SK-N-SH (cell line): ENCODE measurements at regions not wholly inside any gene's neighbourhood (a gene's known extent, or its start where the extent isn't known, plus 50 kb on each side); places are given as distances from the start of the nearest gene placed in this dataset.

ENCODE experiments used
- CTCF ChIA-PET: fragments of 300-600, 350-600 bp; formaldehyde crosslinking; extraction: SDS; loops from one replicate; lab custom pipeline; 2021; lab: Yijun Ruan, JAX
- POLR2A ChIA-PET: fragments of 350-600 bp; sonication (Branson Sonifier 250); formaldehyde crosslinking; extraction: SDS; loops from one replicate; lab custom pipeline; 2020; ENCODE audit warnings: antibody characterized with exemption, inconsistent platforms; lab: Yijun Ruan, JAX
- DNase-seq: peaks from one replicate; pipeline ENCODE4 v3.0.0; 2012
- H2AFZ ChIP-seq: fragments of 200-600 bp; sonication (generic); 2 replicates; pipeline ENCODE4 v1.8.1; 2016; ENCODE audit warnings: antibody characterized with exemption, mild to moderate bottlenecking, low read depth
- H3F3A ChIP-seq: fragments of 200-600 bp; sonication (generic); replicated peaks from 2 replicates; pipeline ENCODE3; 2016; ENCODE audit warnings: antibody characterized with exemption, mild to moderate bottlenecking; ENCODE audit not compliant: insufficient read depth
- H3K27ac ChIP-seq, 2 experiments: fragments of 200-500 bp in 1 of 2; fragments of 200-600 bp in 1 of 2; sonication (Bioruptor generic) in 1 of 2; sonication (generic), shearing (Covaris generic) in 1 of 2; 2 replicates each; pipeline versions ENCODE4 v1.5.1 to v1.6.1; 2014 to 2016; ENCODE audit warnings: low read depth in 2 of 2, inconsistent platforms in 1 of 2, low read length in 1 of 2, mild to moderate bottlenecking in 1 of 2, mixed read lengths in 1 of 2
- H3K27me3 ChIP-seq: fragments of 200-600 bp; sonication (generic), shearing (Covaris generic); 2 replicates; pipeline ENCODE4 v1.6.1; 2016; ENCODE audit warnings: mixed run types; ENCODE audit not compliant: insufficient read depth
- H3K36me3 ChIP-seq, 2 experiments: fragments of 200-500 bp in 1 of 2; fragments of 200-600 bp in 1 of 2; sonication (Bioruptor generic) in 1 of 2; sonication (generic) in 1 of 2; replicated peaks in 1 of 2; 2 replicates each; pipeline versions ENCODE3 to v1.5.1; 2014 to 2016; ENCODE audit warnings: low read length in 1 of 2, mild to moderate bottlenecking in 1 of 2; ENCODE audit not compliant: insufficient read depth in 2 of 2, control insufficient read depth in 1 of 2
- H3K4me1 ChIP-seq, 2 experiments: fragments of 200-500 bp in 1 of 2; fragments of 200-600 bp in 1 of 2; sonication (Bioruptor generic) in 1 of 2; sonication (generic), shearing (Covaris generic) in 1 of 2; 2 replicates each; pipeline versions ENCODE4 v1.5.1 to v1.6.1; 2014 to 2016; ENCODE audit warnings: low read depth in 1 of 2, low read length in 1 of 2, mixed run types in 1 of 2; ENCODE audit not compliant: insufficient read depth in 2 of 2, control insufficient read depth in 1 of 2
- H3K4me2 ChIP-seq: fragments of 200-600 bp; sonication (generic), shearing (Covaris generic); 2 replicates; pipeline ENCODE4 v1.6.1; 2017; ENCODE audit warnings: mixed run types
- H3K4me3 ChIP-seq, 2 experiments: fragments of 200-500 bp in 1 of 2; fragments of 200-600 bp in 1 of 2; sonication (Bioruptor generic) in 1 of 2; sonication (generic), shearing (Covaris generic) in 1 of 2; 2 replicates each; pipeline versions ENCODE4 v1.5.1 to v1.8.1; 2014 to 2016; ENCODE audit warnings: low read depth in 2 of 2, inconsistent platforms in 1 of 2, low read length in 1 of 2, mild to moderate bottlenecking in 1 of 2, mixed read lengths in 1 of 2, moderate library complexity in 1 of 2
- H3K79me2 ChIP-seq: fragments of 200-600 bp; sonication (generic); 2 replicates; pipeline ENCODE4 v1.8.1; 2017; ENCODE audit warnings: mild to moderate bottlenecking; ENCODE audit not compliant: insufficient read depth
- H3K9ac ChIP-seq: fragments of 200-600 bp; sonication (generic); 2 replicates; pipeline ENCODE4 v1.6.1; 2017; ENCODE audit warnings: mixed run types
- H3K9me2 ChIP-seq: fragments of 200-600 bp; sonication (generic); 2 replicates; pipeline ENCODE4 v1.6.1; 2017; ENCODE audit warnings: mixed run types
- H3K9me3 ChIP-seq: fragments of 200-600 bp; sonication (generic); 2 replicates; pipeline ENCODE4 v1.6.1; 2017; ENCODE audit warnings: mixed run types, mild to moderate bottlenecking, moderate library complexity
- H4K20me1 ChIP-seq: fragments of 200-600 bp; sonication (generic); 2 replicates; pipeline ENCODE4 v1.6.1; 2017; ENCODE audit warnings: mild to moderate bottlenecking, mixed run types; ENCODE audit not compliant: insufficient read depth
- CHD2 ChIP-seq: fragments of 150-350 bp; IDR thresholded peaks from 2 replicates; pipeline ENCODE4 v1.6.1; 2018; ENCODE audit warnings: low read length; ENCODE audit not compliant: partially characterized antibody
- ELF1 ChIP-seq: IDR thresholded peaks from 2 replicates; pipeline ENCODE4 v1.4.0; 2012
- EP300 ChIP-seq, 2 experiments: IDR thresholded peaks; 2 replicates each; pipeline versions ENCODE4 v1.4.0 to v1.6.1; 2012; ENCODE audit warnings: borderline replicate concordance in 1 of 2, low read depth in 1 of 2, low read length in 1 of 2
- EZH2phosphoT487 ChIP-seq: fragments of 200-600 bp; sonication (generic); IDR thresholded peaks from 2 replicates; pipeline ENCODE4 v1.6.1; 2017; ENCODE audit warnings: low read depth, mixed run types, mild to moderate bottlenecking, antibody characterized with exemption, moderate library complexity, borderline replicate concordance
- FOXM1 ChIP-seq: IDR thresholded peaks from 2 replicates; pipeline ENCODE4 v1.4.0; 2012; ENCODE audit warnings: low read depth, mild to moderate bottlenecking
- GABPA ChIP-seq: IDR thresholded peaks from 2 replicates; pipeline ENCODE4 v1.4.0; 2012; ENCODE audit warnings: low read depth, mild to moderate bottlenecking
- GATA2 ChIP-seq: sonication (generic); formaldehyde crosslinking; IDR thresholded peaks from 2 replicates; pipeline ENCODE4 v1.5.0; 2020; ENCODE audit warnings: mild to moderate bottlenecking, missing genetic modification reagents
- IRF3 ChIP-seq: fragments of 150-350 bp; IDR thresholded peaks from 2 replicates; pipeline ENCODE4 v1.6.1; 2016; ENCODE audit warnings: mild to moderate bottlenecking, low read depth, low read length
- JUND ChIP-seq: IDR thresholded peaks from 2 replicates; pipeline ENCODE4 v1.4.0; 2012
- MXI1 ChIP-seq: IDR thresholded peaks from 2 replicates; pipeline ENCODE4 v1.6.1; 2012; ENCODE audit warnings: mild to moderate bottlenecking, low read depth, low read length, improper control_type of control experiment
- NRF1 ChIP-seq: IDR thresholded peaks from 2 replicates; pipeline ENCODE4 v1.6.1; 2012; ENCODE audit warnings: low read depth, mild to moderate bottlenecking, low read length
- RCOR1 ChIP-seq: fragments of 150-350 bp; IDR thresholded peaks from 2 replicates; pipeline ENCODE4 v1.6.1; 2017; ENCODE audit warnings: antibody characterized with exemption, low read length
- REST ChIP-seq: IDR thresholded peaks from 2 replicates; pipeline ENCODE4 v1.6.1; 2012; ENCODE audit warnings: mild to moderate bottlenecking, low read depth, low read length, moderate library complexity
- RXRA ChIP-seq: IDR thresholded peaks from 2 replicates; pipeline ENCODE4 v1.4.0; 2012; ENCODE audit warnings: low read depth, mild to moderate bottlenecking, borderline replicate concordance
- SIN3A ChIP-seq: IDR thresholded peaks from 2 replicates; pipeline ENCODE4 v1.6.1; 2012; ENCODE audit warnings: low read depth, mild to moderate bottlenecking, low read length, moderate library complexity, borderline replicate concordance
- TAF1 ChIP-seq: IDR thresholded peaks from 2 replicates; pipeline ENCODE4 v1.6.1; 2012; ENCODE audit warnings: low read depth, mild to moderate bottlenecking, low read length, moderate library complexity, borderline replicate concordance
- TCF12 ChIP-seq: IDR thresholded peaks from 2 replicates; pipeline ENCODE4 v1.4.0; 2012
- USF2 ChIP-seq: fragments of 150-350 bp; IDR thresholded peaks from 2 replicates; pipeline ENCODE4 v1.6.1; 2017; ENCODE audit warnings: antibody characterized with exemption, low read length, low read depth, borderline replicate concordance
- ZBTB33 ChIP-seq: IDR thresholded peaks from 2 replicates; pipeline ENCODE4 v1.4.0; 2012; ENCODE audit warnings: low read depth, borderline replicate concordance
- WGBS: methylation state at CpG from one replicate; pipeline ENCODE4 v1.1.6; 2017; ENCODE audit warnings: low lambda C conversion rate; 5-methylcytosine and 5-hydroxymethylcytosine counted together

- no peak for TF ChIP-seq FOXM1
- no peak for TF ChIP-seq EP300 (IDR thresholded peaks at IDR 0.05; ENCODE audit: borderline replicate concordance in 1 of 2, low read depth in 1 of 2, low read length in 1 of 2)
- no peak for TF ChIP-seq NRF1
Observed at GRCh38 chr5:17890501-17890900, 256.2 kb downstream of the TAF11L14 start (continued).

- Histone ChIP-seq H3K27ac (no peak overlapping the region), H3K9me2 (no peaks in the 10 kb centered on the region), H4K20me1 (no peaks in the 10 kb centered on the region), H3K9ac (no peak overlapping the region), H3K4me1 (no peaks in the 10 kb centered on the region), H3K36me3 (no peaks in the 10 kb centered on the region)
- WGBS = 31% methylated on average over 6 of the region's 6 CpGs
- TF ChIP-seq ZBTB33 (no peak), RCOR1 (no peak), GABPA (no peak), SIN3A (no peak), REST (no peak), JUND (no peak), ELF1 (no peak), TCF12 (no peak), IRF3 (no peak), USF2 (no peak), CHD2 (no peak), RXRA (no peak), MXI1 (no peak), EZH2phosphoT487 (no peak), TAF1 (no peak), EP300 (IDR thresholded peaks at IDR 0.05; ENCODE audit: borderline replicate concordance in 1 of 2, low read depth in 1 of 2, low read length in 1 of 2) (no peak), GATA2 (CRISPR knock-in tag) (no peak)
- TF ChIP-seq, all 33 proteins: peak for 0
- Histone ChIP-seq H2AFZ (no peak overlapping the region), H3K9me3 (no peaks in the 10 kb centered on the region), H3K4me3 (no peak overlapping the region), H3K79me2 (no peaks in the 10 kb centered on the region), H3K27me3 (no peaks in the 10 kb centered on the region), H3F3A (no peaks in the 10 kb centered on the region), H3K4me2 (no peak overlapping the region)
- CTCF ChIA-PET = no interaction called here
- POLR2A ChIA-PET = no interaction called here
- DNase-seq = no peak
Observed at GRCh38 chr5:17891881-17892280, 257.6 kb downstream of the TAF11L14 start.
